Progenitor cell of endocrine pancreas (in vitro differentiated cells): ENCODE measurements at regions not wholly inside any gene's neighbourhood (a gene's known extent, or its start where the extent isn't known, plus 50 kb on each side); places are given as distances from the start of the nearest gene placed in this dataset.

Experiments used
- DNase-seq: peaks from one replicate; pipeline ENCODE4 v3.0.0; 2021; ENCODE audit warnings: low spot score; ENCODE audit not compliant: unreplicated experiment
- H3K27ac Mint-ChIP-seq: 2 replicates; pipeline ENCODE4 v1.8.0; 2021; ENCODE audit warnings: mild to moderate bottlenecking, moderate library complexity, mixed read lengths
- H3K27me3 Mint-ChIP-seq: 2 replicates; pipeline ENCODE4 v1.8.0; 2021; ENCODE audit warnings: mixed read lengths
- H3K36me3 Mint-ChIP-seq: 2 replicates; pipeline ENCODE4 v1.8.0; 2022; ENCODE audit warnings: mixed read lengths; ENCODE audit not compliant: insufficient read depth
- H3K4me1 Mint-ChIP-seq: 2 replicates; pipeline ENCODE4 v1.8.0; 2021; ENCODE audit warnings: low read depth, mixed read lengths
- H3K4me3 Mint-ChIP-seq: 2 replicates; pipeline ENCODE4 v1.8.0; 2021; ENCODE audit warnings: low read depth, mild to moderate bottlenecking, moderate library complexity, mixed read lengths
- H3K9me3 Mint-ChIP-seq: 2 replicates; pipeline ENCODE4 v1.8.0; 2021; ENCODE audit warnings: low read depth, mixed read lengths
- CTCF ChIP-seq: fragments of 200-600 bp; sonication (generic); IDR thresholded peaks from one replicate; pipeline ENCODE4 v1.5.0; 2021; ENCODE audit warnings: antibody characterized with exemption, mild to moderate bottlenecking; ENCODE audit not compliant: unreplicated experiment

DNA sequence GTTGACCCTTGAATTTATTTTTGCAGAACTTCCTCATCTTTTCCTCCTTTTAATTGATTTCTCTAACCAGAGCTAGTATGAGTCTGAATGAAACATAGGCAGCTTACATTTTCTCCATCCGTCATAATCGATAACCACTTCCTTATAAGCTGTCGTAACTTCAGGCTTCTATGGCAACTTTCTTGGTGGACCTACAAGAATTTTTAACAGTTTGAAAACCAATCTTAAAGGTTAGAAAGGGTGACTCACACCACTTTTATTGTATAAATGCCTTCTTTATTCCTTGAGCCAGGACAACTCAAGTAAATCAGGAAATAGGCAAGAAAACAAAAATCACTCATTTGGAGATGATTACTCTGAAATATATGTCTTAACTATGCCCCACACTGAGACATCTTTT, 105.7 kb upstream of the KL start:
- Mint-ChIP-seq H3K36me3 (no peaks in the 10 kb centered on the region), H3K4me3 (no peak overlapping the region), H3K9me3 (peaks cover under 1% of the 10 kb centered on the region), H3K27me3 (peaks cover under 1% of the 10 kb centered on the region), H3K27ac (no peak overlapping the region), H3K4me1 (no peaks in the 10 kb centered on the region)
- no peak for DNase-seq
- TF ChIP-seq CTCF, result no peak

DNA sequence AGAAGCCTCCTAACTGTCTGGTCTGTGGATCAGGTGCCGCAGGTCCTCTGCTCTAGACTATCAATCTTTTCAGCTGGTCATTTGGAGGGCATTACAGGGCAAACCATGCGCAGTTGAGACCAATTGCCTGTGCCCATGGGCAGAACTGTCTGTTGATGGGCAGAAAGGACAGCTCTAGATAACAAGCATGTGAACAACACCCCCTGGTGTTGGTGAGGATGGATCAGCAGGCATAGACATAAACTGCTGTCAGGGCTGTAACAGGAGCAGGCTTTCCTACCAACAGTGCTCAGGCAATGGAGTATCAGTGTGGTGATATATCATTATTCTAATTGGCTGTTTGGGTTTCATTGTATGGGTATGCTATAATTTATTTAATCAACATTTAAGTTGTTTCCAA, 104.7 kb upstream of the KL start:
- no peak for TF ChIP-seq CTCF
- no peak overlapping the region for H3K4me3 Mint-ChIP-seq
- no peak overlapping the region for H3K27ac Mint-ChIP-seq
- H3K27me3 Mint-ChIP-seq, result peaks cover 2% of the 10 kb centered on the region
- DNase-seq, result no peak
- peaks cover 8% of the 10 kb centered on the region for H3K9me3 Mint-ChIP-seq
- no peaks in the 10 kb centered on the region for H3K36me3 Mint-ChIP-seq
- H3K4me1 Mint-ChIP-seq, result no peaks in the 10 kb centered on the region

GRCh38 chr13:32914686-32915085, 101.5 kb upstream of the KL start:
- Mint-ChIP-seq H3K36me3 (no peaks in the 10 kb centered on the region), H3K4me3 (no peak overlapping the region), H3K27ac (no peak overlapping the region), H3K4me1 (no peaks in the 10 kb centered on the region), H3K9me3 (peaks cover 15% of the 10 kb centered on the region), H3K27me3 (peaks cover 2% of the 10 kb centered on the region)
- no peak for TF ChIP-seq CTCF
- DNase-seq, result no peak

DNA sequence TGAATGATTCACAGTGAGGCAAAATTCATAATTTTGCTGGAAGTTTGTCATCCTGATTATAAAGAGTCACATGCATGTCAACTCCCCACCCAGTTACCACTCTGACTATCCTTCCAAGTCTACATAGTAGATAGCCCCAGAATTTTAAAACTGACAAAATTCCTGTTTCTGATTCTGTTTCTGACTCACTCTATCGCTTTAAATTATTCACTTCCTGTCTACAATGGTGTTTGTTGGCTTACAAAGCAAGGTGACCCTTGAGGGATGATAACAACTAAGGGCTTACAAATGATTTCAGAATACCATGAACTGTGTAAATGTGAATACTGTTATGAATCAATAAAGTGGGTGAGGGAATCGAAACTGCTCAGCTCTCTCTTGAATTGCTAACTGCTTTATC, 98.7 kb upstream of the KL start:
- H3K36me3 Mint-ChIP-seq, result no peaks in the 10 kb centered on the region
- no peaks in the 10 kb centered on the region for H3K4me1 Mint-ChIP-seq
- no peak overlapping the region for H3K4me3 Mint-ChIP-seq
- no peak for TF ChIP-seq CTCF
- H3K9me3 Mint-ChIP-seq, result peaks cover 15% of the 10 kb centered on the region
- DNase-seq, result no peak
- H3K27ac Mint-ChIP-seq, result no peak overlapping the region
- peaks cover 2% of the 10 kb centered on the region for H3K27me3 Mint-ChIP-seq

DNA sequence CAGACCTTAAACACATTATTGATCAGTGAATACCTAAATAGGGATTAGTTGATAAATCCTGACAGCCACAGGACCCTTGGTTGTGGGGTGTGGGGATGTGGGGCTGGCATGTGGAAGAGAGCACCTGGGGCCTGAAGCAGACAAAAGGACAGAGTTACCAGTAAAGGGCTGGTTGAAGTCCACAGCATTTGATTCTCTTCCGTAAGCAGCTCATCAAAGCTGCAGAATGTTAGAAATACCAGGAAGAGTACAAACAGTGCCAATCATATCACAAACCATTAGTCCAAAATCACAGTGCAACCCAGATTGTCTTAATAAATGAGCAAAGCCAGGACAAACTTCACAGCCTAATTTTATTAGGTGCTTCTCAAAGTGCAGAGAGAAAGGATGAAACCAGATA, 92.5 kb upstream of the KL start:
- peaks cover 2% of the 10 kb centered on the region for H3K4me1 Mint-ChIP-seq
- H3K27me3 Mint-ChIP-seq, result no peaks in the 10 kb centered on the region
- no peak for TF ChIP-seq CTCF
- no peak overlapping the region for H3K27ac Mint-ChIP-seq
- no peaks in the 10 kb centered on the region for H3K9me3 Mint-ChIP-seq
- H3K36me3 Mint-ChIP-seq, result no peaks in the 10 kb centered on the region
- H3K4me3 Mint-ChIP-seq, result no peak overlapping the region
- DNase-seq, result no peak

DNA sequence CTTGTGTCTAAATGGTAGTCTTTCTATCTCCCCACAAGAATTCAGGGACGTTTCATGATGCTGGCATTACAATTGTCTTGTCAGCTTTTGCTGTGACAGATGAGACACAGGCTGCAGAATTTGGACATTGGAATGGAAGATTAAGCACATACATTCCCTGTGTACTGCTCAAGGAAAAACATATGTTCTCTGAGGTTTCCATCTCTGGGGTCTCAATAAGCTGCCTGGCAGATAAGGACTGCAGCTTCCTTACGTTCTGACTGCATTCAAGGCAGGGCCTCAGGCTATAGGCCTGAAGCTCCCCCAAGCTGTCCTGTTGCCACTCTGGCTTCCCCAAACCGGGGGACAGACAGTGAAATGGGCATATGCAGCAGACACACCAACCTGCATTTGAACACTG, 91.3 kb upstream of the KL start:
- no peak for TF ChIP-seq CTCF
- Mint-ChIP-seq H3K36me3 (no peaks in the 10 kb centered on the region), H3K27ac (no peak overlapping the region), H3K4me1 (peaks cover 2% of the 10 kb centered on the region), H3K27me3 (no peaks in the 10 kb centered on the region), H3K9me3 (peaks cover 7% of the 10 kb centered on the region), H3K4me3 (no peak overlapping the region)
- DNase-seq, result no peak
